ENCODE measurements at regions not wholly inside any gene's neighbourhood (a gene's known extent, or its start where the extent isn't known, plus 50 kb on each side); places are given as distances from the start of the nearest gene placed in this dataset.
"Not testable (repeated sequence)": the region's sequence is repeated elsewhere in the genome, so short reads cannot be mapped to it uniquely, and the experiment has no call there.

GRCh38 chr2:91574255-91574654, 2882.8 kb downstream of the RPIA start:
- DNase-seq: not testable (repeated sequence)

DNA sequence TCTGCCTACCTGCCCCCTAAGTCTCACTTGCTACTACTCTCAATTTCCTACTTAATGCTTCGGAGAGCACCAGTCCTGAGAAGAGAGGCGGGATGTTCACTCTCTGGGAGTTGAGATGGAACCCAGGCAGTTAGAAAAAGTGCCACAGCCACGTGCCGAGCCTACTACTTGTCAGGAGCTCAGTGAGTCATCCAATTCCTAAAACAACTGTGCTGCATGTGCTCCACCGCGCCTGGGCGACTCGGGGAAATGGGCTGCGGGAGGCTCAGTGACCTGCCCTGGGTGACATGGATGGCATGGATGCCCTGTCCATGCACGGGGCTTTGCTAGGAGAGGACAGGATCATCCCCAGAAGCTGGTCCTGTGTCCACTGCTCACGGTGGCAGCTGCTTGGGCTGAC, 2884.2 kb downstream of the RPIA start:
- not testable (repeated sequence) for DNase-seq

DNA sequence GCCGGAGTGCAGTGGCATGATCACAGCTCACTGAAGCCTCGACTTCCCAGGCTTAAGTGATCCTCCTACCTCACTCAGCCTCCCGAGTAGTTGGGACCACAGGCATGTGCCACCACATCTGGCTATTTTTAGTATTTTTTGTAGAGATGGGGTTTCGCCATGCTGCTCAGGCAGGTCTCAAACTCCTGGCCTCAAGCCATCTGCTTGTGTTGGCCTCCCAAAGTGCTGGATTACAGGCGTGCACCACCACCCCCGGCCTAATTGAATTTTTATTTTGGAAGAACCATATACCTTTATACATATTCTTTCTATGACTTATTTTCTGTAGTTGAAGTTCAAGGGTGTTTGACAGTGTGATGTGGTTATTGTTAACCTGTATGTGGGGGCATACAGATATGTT, 2885.9 kb downstream of the RPIA start:
- not testable (repeated sequence) for DNase-seq

DNA sequence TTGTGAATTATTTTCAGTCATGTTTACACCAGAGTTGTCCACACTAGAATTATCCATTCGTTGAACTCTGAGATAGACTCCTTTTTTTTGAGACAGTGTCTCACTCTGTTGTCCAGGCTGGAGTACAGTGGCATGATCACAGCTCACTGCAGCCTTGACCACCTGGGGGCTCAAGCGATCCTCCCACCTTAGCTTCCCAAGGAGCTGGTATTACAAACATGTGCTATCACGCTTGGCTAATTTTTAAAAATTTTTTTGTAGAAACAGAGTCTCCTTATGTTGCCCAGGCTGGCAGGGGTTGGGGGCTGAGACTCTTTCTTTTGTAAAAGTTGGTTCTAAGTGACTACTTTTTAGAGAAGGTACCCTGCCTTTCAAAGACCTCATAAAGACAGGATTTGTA, 2887.2 kb downstream of the RPIA start:
- not testable (repeated sequence) for DNase-seq

- not testable (repeated sequence) for DNase-seq
Measured at GRCh38 chr2:91579555-91579954, 2888.1 kb downstream of the RPIA start.

DNA sequence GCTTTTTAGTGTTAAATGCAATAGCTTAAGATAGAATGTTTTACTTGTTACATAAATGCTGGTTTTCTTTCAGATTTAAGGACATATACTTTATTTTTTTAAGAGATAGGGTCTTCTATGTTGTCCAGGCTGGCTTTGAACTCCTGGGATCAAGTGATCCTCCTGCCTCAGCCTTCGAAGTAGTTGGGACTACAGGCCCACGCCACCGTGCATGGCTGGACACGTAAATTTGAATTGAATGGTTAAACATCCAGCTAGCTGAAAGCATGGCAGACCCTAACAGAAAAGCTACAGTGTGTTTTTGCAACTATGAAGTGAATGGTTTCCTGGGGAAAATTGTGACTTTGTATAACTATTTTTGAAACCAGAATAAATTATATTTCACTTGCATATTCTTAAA, 2888.6 kb downstream of the RPIA start:
- DNase-seq: not testable (repeated sequence)

- DNase-seq: not testable (repeated sequence)
Measured at GRCh38 chr2:91587098-91587497, 2895.6 kb downstream of the RPIA start.

DNA sequence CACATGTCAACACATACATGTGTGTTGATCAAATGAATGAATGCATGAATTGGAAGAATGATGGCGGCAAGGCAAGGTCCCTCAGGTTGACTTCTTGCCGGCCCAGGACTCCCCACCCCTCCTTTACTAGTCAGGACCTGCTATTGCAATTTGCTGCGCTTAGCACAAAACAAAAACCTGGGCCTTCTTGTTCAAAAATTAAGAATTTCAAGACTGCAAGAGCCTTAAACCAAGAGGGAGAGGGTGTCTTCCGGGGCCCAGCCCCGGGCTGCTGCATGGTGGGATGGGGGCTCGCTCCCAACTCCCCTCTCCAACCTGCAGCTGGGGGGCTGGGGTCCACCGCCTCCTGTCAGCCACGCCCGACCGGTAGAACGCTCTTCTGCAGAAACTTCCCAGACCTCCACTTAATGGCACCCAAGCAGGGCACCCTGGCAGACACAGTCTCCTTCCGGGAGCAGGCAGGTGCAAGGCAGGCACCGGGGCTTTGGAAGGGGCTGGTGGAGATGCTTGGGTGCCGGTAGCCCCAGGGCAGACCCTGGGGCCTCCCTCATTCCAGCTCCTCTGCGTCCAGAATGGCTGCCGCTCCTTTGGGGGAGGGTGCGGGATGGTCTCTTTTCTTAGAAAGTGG, 2896.5 kb downstream of the RPIA start:
- DNase-seq: not testable (repeated sequence)

- not testable (repeated sequence) for DNase-seq
Measured at GRCh38 chr2:91588782-91589223, 2897.3 kb downstream of the RPIA start.

- DNase-seq: not testable (repeated sequence)
Measured at GRCh38 chr2:91589454-91590328, 2898.2 kb downstream of the RPIA start.

GRCh38 chr2:91590381-91590780, 2898.9 kb downstream of the RPIA start:
- not testable (repeated sequence) for DNase-seq

- DNase-seq: not testable (repeated sequence)
Measured at GRCh38 chr2:91591066-91591465, 2899.6 kb downstream of the RPIA start.

DNA sequence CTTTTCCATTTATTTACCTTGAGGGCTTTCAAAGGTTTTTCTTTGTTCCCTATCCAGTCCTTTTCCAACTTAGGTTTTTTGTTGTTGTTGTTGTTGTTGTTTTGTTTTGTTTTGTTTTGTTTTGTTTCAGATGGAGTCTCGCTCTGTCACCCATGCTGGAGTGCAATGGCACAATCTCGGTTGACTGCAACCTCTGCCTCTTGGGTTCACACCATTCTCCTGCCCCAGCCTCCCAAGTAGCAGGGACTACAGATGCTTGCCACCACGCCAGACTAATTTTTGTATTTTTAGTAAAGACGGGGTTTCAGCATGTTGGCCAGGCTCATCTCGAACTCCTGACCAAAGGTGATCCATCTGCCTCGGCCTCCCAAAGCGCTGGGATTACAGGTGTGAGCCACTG, 2906.0 kb downstream of the RPIA start:
- not testable (repeated sequence) for DNase-seq

DNA sequence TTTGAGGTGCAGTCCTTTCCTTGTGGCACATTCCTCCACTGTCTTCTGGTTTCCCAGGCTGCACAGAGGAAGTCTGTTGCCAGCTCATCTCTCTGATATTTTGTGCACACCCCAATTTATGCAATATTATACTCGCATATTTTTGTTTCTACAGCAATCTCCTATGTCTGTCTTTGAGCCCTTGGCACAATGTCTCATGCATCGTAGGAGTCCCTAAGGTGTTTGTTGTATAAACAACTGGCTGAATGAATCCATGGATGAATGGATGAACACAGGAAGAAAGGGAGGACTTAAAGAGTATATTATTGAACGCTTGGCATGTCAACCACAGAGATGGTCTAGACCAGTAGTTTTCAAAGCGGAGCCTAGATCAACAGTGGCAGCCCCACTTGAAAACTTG, 2907.0 kb downstream of the RPIA start:
- not testable (repeated sequence) for DNase-seq

GRCh38 chr2:91599000-91599399, 2907.5 kb downstream of the RPIA start:
- DNase-seq: not testable (repeated sequence)

GRCh38 chr2:91602860-91603259, 2911.4 kb downstream of the RPIA start:
- not testable (repeated sequence) for DNase-seq

- DNase-seq: not testable (repeated sequence)
Measured at GRCh38 chr2:91603996-91604395, 2912.5 kb downstream of the RPIA start.

- DNase-seq: not testable (repeated sequence)
Measured at GRCh38 chr2:91604629-91605028, 2913.2 kb downstream of the RPIA start.

DNA sequence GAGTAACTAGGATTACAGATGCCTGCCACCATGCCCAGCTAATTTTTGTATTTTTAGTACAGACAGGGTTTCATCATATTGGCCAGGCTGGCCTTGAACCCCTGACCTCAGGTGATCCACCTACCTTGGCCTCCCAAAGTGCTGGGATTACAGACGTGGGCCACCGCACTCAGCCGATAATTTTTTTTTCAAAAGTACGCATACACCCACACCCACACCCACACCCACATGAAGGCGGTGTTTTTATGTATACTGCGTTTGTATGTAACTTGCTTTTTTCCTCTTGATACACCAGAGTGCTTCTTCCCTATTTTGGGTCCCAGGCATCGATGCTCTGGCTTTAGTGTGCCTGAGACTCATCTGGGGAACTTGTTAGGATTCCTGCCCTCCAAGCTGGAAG, 2932.3 kb downstream of the RPIA start:
- DNase-seq: not testable (repeated sequence)

DNA sequence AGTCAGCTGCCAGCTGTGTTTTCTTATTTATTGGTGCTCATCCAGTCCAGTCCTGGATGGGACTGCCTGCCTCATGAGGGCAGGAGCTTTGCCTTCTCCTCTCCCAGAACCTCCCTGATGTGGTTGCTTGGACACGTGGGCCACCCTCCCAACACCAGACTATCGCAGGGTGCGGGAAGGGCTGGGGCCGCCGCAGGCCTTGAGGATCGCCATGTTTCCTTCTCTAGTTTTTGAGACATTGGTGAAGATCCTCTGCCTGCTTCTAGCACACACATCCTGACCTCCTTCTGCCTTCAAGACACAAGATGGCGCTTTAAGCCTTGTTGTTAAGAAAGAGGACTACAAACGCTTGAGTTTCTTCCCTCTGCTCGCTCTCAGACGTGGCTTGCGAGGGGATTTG, 2937.0 kb downstream of the RPIA start:
- DNase-seq: not testable (repeated sequence)

GRCh38 chr2:91657193-91657592, 2965.7 kb downstream of the RPIA start:
- not testable (repeated sequence) for DNase-seq

- DNase-seq: not testable (repeated sequence)
Measured at GRCh38 chr2:91658336-91658735, 2966.9 kb downstream of the RPIA start.

DNA sequence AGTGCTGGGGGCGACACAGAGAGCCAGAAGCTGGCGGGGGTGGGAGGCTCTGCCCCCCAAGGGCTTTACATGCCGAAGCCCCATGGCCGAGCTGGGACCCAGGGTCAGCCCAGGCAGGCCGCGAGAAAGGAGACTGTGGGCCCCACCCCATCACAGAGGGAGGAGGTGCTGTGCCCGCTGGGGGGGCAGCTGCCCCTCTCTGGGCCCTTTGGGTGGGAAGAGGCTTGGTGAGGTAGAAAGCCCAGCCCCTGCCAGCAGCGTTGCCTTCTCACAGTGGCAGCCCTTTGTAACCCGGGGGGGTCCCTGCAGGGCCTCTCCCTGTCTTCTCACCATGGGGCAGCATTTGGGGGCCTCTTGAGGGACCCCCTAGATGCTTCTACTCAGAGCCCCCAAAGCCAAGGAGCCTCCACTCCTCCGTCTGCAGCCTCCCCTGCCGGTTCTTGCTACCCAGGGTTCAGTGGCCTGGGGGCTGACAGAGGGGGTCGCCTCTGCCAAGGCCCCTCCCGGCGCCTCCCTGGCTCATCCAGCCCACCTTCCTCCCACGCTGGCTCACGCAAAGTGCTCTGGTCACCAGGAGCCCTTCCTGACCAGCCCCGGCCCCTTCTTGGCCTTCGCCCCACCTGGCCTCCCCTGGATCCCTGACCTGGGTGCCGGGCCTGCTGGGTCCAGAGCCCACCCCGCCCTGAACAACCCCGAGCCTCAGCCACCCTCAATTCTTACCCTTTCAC, 2967.9 kb downstream of the RPIA start:
- not testable (repeated sequence) for DNase-seq

All from suppressor macrophage treated with lipopolysaccharide for 1 hour (primary cell).